H9 (cell line): ENCODE measurements at regions not wholly inside any gene's neighbourhood (a gene's known extent, or its start where the extent isn't known, plus 50 kb on each side); places are given as distances from the start of the nearest gene placed in this dataset.

Source experiments
- DNase-seq: peaks from one replicate; pipeline ENCODE4 v3.0.0-alpha.2; 2017
- H2AFZ ChIP-seq: one replicate; pipeline ENCODE4 v1.6.1; 2013; ENCODE audit warnings: mild to moderate bottlenecking, low read length, control low read depth, moderate library complexity
- H2AK5ac ChIP-seq: 2 replicates; pipeline ENCODE4 v1.6.1; 2013; ENCODE audit warnings: low read length, control low read depth, mixed read lengths; ENCODE audit not compliant: insufficient read length
- H2BK120ac ChIP-seq: one replicate; pipeline ENCODE4 v1.6.1; 2013; ENCODE audit warnings: low read depth, mild to moderate bottlenecking, low read length, control low read depth, inconsistent platforms; ENCODE audit not compliant: poor library complexity, severe bottlenecking
- H2BK12ac ChIP-seq: 2 replicates; pipeline ENCODE4 v1.6.1; 2013; ENCODE audit warnings: low read length, control low read depth, mixed read lengths, low read depth; ENCODE audit not compliant: insufficient read length
- H2BK15ac ChIP-seq: 2 replicates; pipeline ENCODE4 v1.6.1; 2013; ENCODE audit warnings: low read depth, low read length, control low read depth
- H2BK20ac ChIP-seq: one replicate; pipeline ENCODE4 v1.6.1; 2013; ENCODE audit warnings: low read depth, mild to moderate bottlenecking, low read length, control low read depth, inconsistent platforms; ENCODE audit not compliant: poor library complexity, severe bottlenecking
- H2BK5ac ChIP-seq: 2 replicates; pipeline ENCODE4 v1.6.1; 2013; ENCODE audit warnings: low read length, control low read depth, mixed read lengths; ENCODE audit not compliant: insufficient read length
- H3K14ac ChIP-seq: 2 replicates; pipeline ENCODE4 v1.6.1; 2013; ENCODE audit warnings: low read length, control low read depth; ENCODE audit not compliant: insufficient read depth
- H3K18ac ChIP-seq: 2 replicates; pipeline ENCODE4 v1.6.1; 2013; ENCODE audit warnings: low read depth, mild to moderate bottlenecking, mixed read lengths, low read length, control low read depth; ENCODE audit not compliant: insufficient read length
- H3K23ac ChIP-seq: 2 replicates; pipeline ENCODE4 v1.6.1; 2013; ENCODE audit warnings: low read length, control low read depth, mixed read lengths, low read depth; ENCODE audit not compliant: insufficient read length
- H3K23me2 ChIP-seq: 2 replicates; pipeline ENCODE4 v1.6.1; 2013; ENCODE audit warnings: low read depth, mild to moderate bottlenecking, mixed read lengths, low read length, control low read depth; ENCODE audit not compliant: insufficient read length, poor library complexity, severe bottlenecking
- H3K27ac ChIP-seq: 2 replicates; pipeline ENCODE4 v1.5.1; 2013; ENCODE audit warnings: low read length, control low read depth, mixed read lengths, low read depth; ENCODE audit not compliant: insufficient read length
- H3K27me3 ChIP-seq: 2 replicates; pipeline ENCODE4 v1.6.1; 2013; ENCODE audit warnings: low read length, control low read depth, inconsistent platforms; ENCODE audit not compliant: insufficient read depth
- H3K4ac ChIP-seq: 2 replicates; pipeline ENCODE4 v1.6.1; 2013; ENCODE audit warnings: low read depth, mild to moderate bottlenecking, control low read depth, inconsistent platforms, low read length, moderate library complexity
- H3K4me1 ChIP-seq: 2 replicates; pipeline ENCODE4 v1.6.1; 2013; ENCODE audit warnings: low read length, control low read depth, inconsistent platforms; ENCODE audit not compliant: insufficient read depth
- H3K4me2 ChIP-seq: 2 replicates; pipeline ENCODE4 v1.6.1; 2013; ENCODE audit warnings: low read length, control low read depth, mixed read lengths; ENCODE audit not compliant: insufficient read length, insufficient read depth
- H3K56ac ChIP-seq: 2 replicates; pipeline ENCODE4 v1.6.1; 2013; ENCODE audit warnings: low read depth, mild to moderate bottlenecking, mixed read lengths, low read length, control low read depth; ENCODE audit not compliant: insufficient read length
- H3K79me1 ChIP-seq: 2 replicates; pipeline ENCODE4 v1.6.1; 2013; ENCODE audit warnings: low read depth, mild to moderate bottlenecking, moderate library complexity, low read length, control low read depth, inconsistent platforms; ENCODE audit not compliant: insufficient read depth, poor library complexity, severe bottlenecking
- H3K79me2 ChIP-seq: 2 replicates; pipeline ENCODE4 v1.6.1; 2013; ENCODE audit warnings: low read length, control low read depth, inconsistent platforms; ENCODE audit not compliant: insufficient read depth
- H3K9ac ChIP-seq: 2 replicates; pipeline ENCODE4 v1.6.1; 2013; ENCODE audit warnings: low read length, control low read depth, mixed read lengths; ENCODE audit not compliant: insufficient read length; ENCODE audit errors: extremely low read depth
- H3K9me3 ChIP-seq: one replicate; pipeline ENCODE4 v1.6.1; 2013; ENCODE audit warnings: low read depth, low read length, inconsistent platforms; ENCODE audit not compliant: control insufficient read depth
- H3T11ph ChIP-seq: one replicate; pipeline ENCODE4 v1.6.1; 2013; ENCODE audit warnings: mild to moderate bottlenecking, low read length, control low read depth, inconsistent platforms
- H4K20me1 ChIP-seq: one replicate; pipeline ENCODE4 v1.6.1; 2013; ENCODE audit not compliant: control insufficient read depth, insufficient read length, insufficient read depth
- H4K5ac ChIP-seq: 2 replicates; pipeline ENCODE4 v1.6.1; 2013; ENCODE audit warnings: low read depth, mild to moderate bottlenecking, mixed read lengths, low read length, control low read depth; ENCODE audit not compliant: insufficient read length
- H4K8ac ChIP-seq: replicated peaks from 2 replicates; pipeline ENCODE4 v1.6.1; 2013; ENCODE audit warnings: low read length, control low read depth, mixed read lengths, low read depth; ENCODE audit not compliant: insufficient read length
- H4K91ac ChIP-seq: 2 replicates; pipeline ENCODE4 v1.6.1; 2013; ENCODE audit warnings: low read depth, mild to moderate bottlenecking, moderate library complexity, mixed read lengths, low read length, control low read depth; ENCODE audit not compliant: insufficient read length
- H3K27ac Mint-ChIP-seq, 3 experiments: 2 replicates in 2 of 3; 3 replicates in 1 of 3; pipeline ENCODE4 v1.8.0; 2020 to 2021; ENCODE audit warnings: mixed read lengths in 3 of 3, mild to moderate bottlenecking in 1 of 3, moderate library complexity in 1 of 3
- H3K27me3 Mint-ChIP-seq: 2 replicates; pipeline ENCODE4 v1.8.0; 2021; ENCODE audit warnings: low read depth, mild to moderate bottlenecking, moderate library complexity, mixed read lengths
- H3K36me3 Mint-ChIP-seq, 3 experiments: 2 replicates in 2 of 3; 3 replicates in 1 of 3; pipeline ENCODE4 v1.8.0; 2020 to 2021; ENCODE audit warnings: low read depth in 3 of 3, mixed read lengths in 3 of 3; ENCODE audit not compliant: insufficient read depth in 1 of 3
- H3K4me1 Mint-ChIP-seq, 2 experiments: 2 replicates each; pipeline ENCODE4 v1.8.0; 2020; ENCODE audit warnings: mixed read lengths in 2 of 2
- H3K4me3 Mint-ChIP-seq, 2 experiments: 2 replicates in 1 of 2; 3 replicates in 1 of 2; pipeline ENCODE4 v1.8.0; 2020 to 2021; ENCODE audit warnings: mild to moderate bottlenecking in 2 of 2, mixed read lengths in 2 of 2, moderate library complexity in 1 of 2
- H3K9me3 Mint-ChIP-seq, 2 experiments: 2 replicates in 1 of 2; 3 replicates in 1 of 2; pipeline ENCODE4 v1.8.0; 2020; ENCODE audit warnings: mild to moderate bottlenecking in 2 of 2, mixed read lengths in 2 of 2, moderate library complexity in 1 of 2
- CTCF ChIP-seq: fragments of 200-600 bp; sonication (generic); conservative IDR thresholded peaks from 3 replicates; pipeline ENCODE4 v1.8.0; 2021; ENCODE audit warnings: antibody characterized with exemption, mild to moderate bottlenecking
- WGBS: extraction: QIAGEN DNeasy Blood & Tissue Kit; methylation state at CpG from one replicate; pipeline ENCODE4 v1.1.7; 2013; ENCODE audit warnings: missing lambda C conversion rate, low lambda C conversion rate, mixed read lengths; ENCODE audit not compliant: insufficient read length; ENCODE audit errors: extremely low coverage; 5-methylcytosine and 5-hydroxymethylcytosine counted together

GRCh38 chr11:104727768-104728167 is 170.5 kb downstream of the CASP12 start:
- Histone ChIP-seq H3K23me2 (no peaks in the 10 kb centered on the region), H4K8ac (no peak overlapping the region), H3K27ac (no peak overlapping the region), H3K79me2 (no peaks in the 10 kb centered on the region), H3K9ac (no peak overlapping the region), H2BK5ac (no peak overlapping the region), H3K27me3 (no peaks in the 10 kb centered on the region), H3K4me1 (no peaks in the 10 kb centered on the region), H2BK12ac (no peak overlapping the region), H3K18ac (no peak overlapping the region), H4K20me1 (no peaks in the 10 kb centered on the region), H2AK5ac (no peak overlapping the region), H3K9me3 (no peaks in the 10 kb centered on the region), H3K4me2 (no peak overlapping the region), H3K14ac (no peak overlapping the region), H4K5ac (no peak overlapping the region), H3K56ac (no peak overlapping the region), H3T11ph (no peak overlapping the region), H3K79me1 (no peaks in the 10 kb centered on the region), H3K4ac (no peak overlapping the region), H4K91ac (no peak overlapping the region), H3K23ac (no peak overlapping the region), H2BK15ac (no peak overlapping the region), H2BK120ac (no peak overlapping the region), H2AFZ (no peak overlapping the region), H2BK20ac (no peak overlapping the region)
- Mint-ChIP-seq H3K27ac (no peak overlapping the region), H3K4me3 (no peak overlapping the region), H3K9me3 (peaks cover 5 to 14% of the 10 kb centered on the region in 2 experiments), H3K36me3 (peaks cover 5 to 10% (median 9%) of the 10 kb centered on the region in 3 experiments), H3K4me1 (peaks cover 4 to 5% of the 10 kb centered on the region in 2 experiments; a peak in 3 of 4 replicates), H3K27me3 (no peaks in the 10 kb centered on the region)
- DNase-seq, result no peak
- no peak for TF ChIP-seq CTCF
- no CpG with 5 or more reads among the region's 2 CpGs for whole genome bisulfite sequencing
